H1 (cell line): ENCODE measurements at regions not wholly inside any gene's neighbourhood (a gene's known extent, or its start where the extent isn't known, plus 50 kb on each side); places are given as distances from the start of the nearest gene placed in this dataset.

Experiments
- CTCF ChIA-PET: fragments of 300-600 bp; sonication (Branson Sonifier 250); formaldehyde crosslinking; loops from one replicate; lab custom pipeline; 2021; ENCODE audit not compliant: partially characterized antibody; lab: Charles Lee
- POLR2A ChIA-PET: fragments of 300-600 bp; sonication (Branson Sonifier 250); formaldehyde crosslinking; loops from one replicate; lab custom pipeline; 2021; ENCODE audit warnings: inconsistent platforms; ENCODE audit not compliant: partially characterized antibody; lab: Charles Lee
- DNase-seq, 2 experiments: peaks; one replicate each; pipeline versions ENCODE4 v3.0.0 to v3.0.0-alpha.2; 2010 to 2022; ENCODE audit warnings: low spot score in 2 of 2, low read depth in 1 of 2, mixed read lengths in 1 of 2
- FAIRE-seq: peaks from 2 replicates; lab custom pipeline; 2011; peaks lifted over from hg19 to GRCh38; lab: Jason Lieb, UNC
- H2AFZ ChIP-seq: 2 replicates; pipeline ENCODE4 v1.8.1; 2012; ENCODE audit warnings: low read length, inconsistent platforms
- H2AK5ac ChIP-seq: 2 replicates; pipeline ENCODE4 v1.6.1; 2013; ENCODE audit warnings: low read depth, low read length
- H2BK120ac ChIP-seq: replicated peaks from 2 replicates; pipeline ENCODE3; 2013; ENCODE audit warnings: low read depth, low read length, inconsistent platforms
- H2BK12ac ChIP-seq: 2 replicates; pipeline ENCODE4 v1.6.1; 2013; ENCODE audit warnings: low read depth, low read length
- H2BK15ac ChIP-seq: 2 replicates; pipeline ENCODE4 v1.6.1; 2013; ENCODE audit warnings: low read length
- H2BK20ac ChIP-seq: 2 replicates; pipeline ENCODE4 v1.6.1; 2013; ENCODE audit warnings: low read length
- H2BK5ac ChIP-seq: 2 replicates; pipeline ENCODE4 v1.6.1; 2013; ENCODE audit warnings: low read depth, low read length
- H3K14ac ChIP-seq: 2 replicates; pipeline ENCODE4 v1.6.1; 2013; ENCODE audit warnings: inconsistent platforms; ENCODE audit not compliant: insufficient read length
- H3K18ac ChIP-seq: 2 replicates; pipeline ENCODE4 v1.6.1; 2013; ENCODE audit warnings: low read length; ENCODE audit errors: extremely low read depth
- H3K23ac ChIP-seq: 2 replicates; pipeline ENCODE4 v1.6.1; 2013; ENCODE audit warnings: inconsistent platforms; ENCODE audit not compliant: insufficient read length
- H3K23me2 ChIP-seq: 2 replicates; pipeline ENCODE4 v1.6.1; 2013; ENCODE audit warnings: low read depth, low read length
- H3K27ac ChIP-seq: 2 replicates; pipeline ENCODE4 v1.6.1; 2011; ENCODE audit warnings: low read depth, low read length, inconsistent platforms
- H3K27me3 ChIP-seq, 4 experiments: replicated peaks in 1 of 4; 1 replicate in 1 of 4; 2 replicates in 3 of 4; pipeline versions ENCODE4 v1.6.1 to v1.8.1; 2011 to 2013; ENCODE audit warnings: low read length in 3 of 4, mild to moderate bottlenecking in 3 of 4, inconsistent platforms in 2 of 4, mixed read lengths in 2 of 4, moderate library complexity in 1 of 4; ENCODE audit not compliant: control insufficient read depth in 3 of 4, insufficient read depth in 3 of 4; ENCODE audit errors: extremely low read depth in 1 of 4
- H3K36me3 ChIP-seq, 4 experiments: 2 replicates each; pipeline versions ENCODE4 v1.6.1 to v1.8.1; 2011 to 2013; ENCODE audit warnings: mild to moderate bottlenecking in 4 of 4, low read length in 3 of 4, moderate library complexity in 2 of 4, control low read depth in 1 of 4, inconsistent platforms in 1 of 4; ENCODE audit not compliant: insufficient read depth in 4 of 4, control insufficient read depth in 2 of 4
- H3K4ac ChIP-seq: replicated peaks from 2 replicates; pipeline ENCODE3; 2013; ENCODE audit warnings: low read length, low read depth, mixed read lengths, inconsistent platforms; ENCODE audit not compliant: insufficient read length
- H3K4me1 ChIP-seq, 4 experiments: replicated peaks in 1 of 4; 1 replicate in 1 of 4; 2 replicates in 3 of 4; pipeline versions ENCODE4 v1.6.1 to v1.8.1; 2011 to 2013; ENCODE audit warnings: low read length in 3 of 4, inconsistent platforms in 2 of 4, mixed read lengths in 1 of 4; ENCODE audit not compliant: insufficient read depth in 4 of 4, control insufficient read depth in 3 of 4
- H3K4me2 ChIP-seq, 2 experiments: 2 replicates each; pipeline versions ENCODE4 v1.6.1 to v1.8.1; 2011 to 2013; ENCODE audit warnings: low read depth in 2 of 2, low read length in 2 of 2, control low read depth in 1 of 2, inconsistent platforms in 1 of 2, mild to moderate bottlenecking in 1 of 2; ENCODE audit not compliant: insufficient read depth in 1 of 2
- H3K4me3 ChIP-seq, 4 experiments: fragments of 200-600, 300-600 bp in 1 of 4; sonication (generic), shearing (Covaris generic), sonication (Bioruptor Twin) in 1 of 4; 2 replicates each; pipeline versions ENCODE4 v1.5.1 to v1.8.1; 2011 to 2016; ENCODE audit warnings: low read length in 4 of 4, low read depth in 3 of 4, control low read depth in 2 of 4, inconsistent platforms in 2 of 4, mild to moderate bottlenecking in 2 of 4, mixed read lengths in 1 of 4, moderate library complexity in 1 of 4; ENCODE audit not compliant: insufficient read depth in 2 of 4; ENCODE audit errors: extremely low read depth in 1 of 4
- H3K56ac ChIP-seq: replicated peaks from 2 replicates; pipeline ENCODE3; 2013; ENCODE audit warnings: low read depth, mild to moderate bottlenecking, mixed read lengths, low read length, inconsistent platforms; ENCODE audit not compliant: insufficient read length
- H3K79me1 ChIP-seq: 2 replicates; pipeline ENCODE4 v1.6.1; 2013; ENCODE audit warnings: low read depth, low read length, control low read depth
- H3K79me2 ChIP-seq, 2 experiments: 2 replicates each; pipeline versions ENCODE4 v1.6.1 to v1.8.1; 2012 to 2013; ENCODE audit warnings: low read length in 2 of 2, mild to moderate bottlenecking in 2 of 2, inconsistent platforms in 1 of 2; ENCODE audit not compliant: insufficient read depth in 2 of 2, control insufficient read depth in 1 of 2
- H3K9ac ChIP-seq, 4 experiments: replicated peaks in 1 of 4; 1 replicate in 1 of 4; 2 replicates in 3 of 4; pipeline versions ENCODE4 v1.6.1 to v1.8.1; 2011 to 2013; ENCODE audit warnings: low read depth in 3 of 4, low read length in 3 of 4, control low read depth in 2 of 4, mild to moderate bottlenecking in 2 of 4, moderate library complexity in 2 of 4, inconsistent platforms in 1 of 4; ENCODE audit errors: extremely low read depth in 1 of 4
- H3K9me3 ChIP-seq, 2 experiments: 2 replicates each; pipeline versions ENCODE4 v1.6.1 to v1.8.1; 2012 to 2013; ENCODE audit warnings: mild to moderate bottlenecking in 2 of 2, moderate library complexity in 2 of 2, control low read depth in 1 of 2, inconsistent platforms in 1 of 2, low read depth in 1 of 2, low read length in 1 of 2, mixed read lengths in 1 of 2; ENCODE audit not compliant: insufficient read depth in 2 of 2
- H4K20me1 ChIP-seq, 2 experiments: replicated peaks in 1 of 2; 2 replicates each; pipeline versions ENCODE3 to v1.8.1; 2011 to 2013; ENCODE audit warnings: inconsistent platforms in 2 of 2, low read length in 2 of 2, mild to moderate bottlenecking in 1 of 2; ENCODE audit not compliant: insufficient read depth in 2 of 2, control insufficient read depth in 1 of 2
- H4K5ac ChIP-seq: 2 replicates; pipeline ENCODE4 v1.6.1; 2013; ENCODE audit warnings: low read length, low read depth, mixed read lengths, inconsistent platforms; ENCODE audit not compliant: insufficient read length
- H4K8ac ChIP-seq: 2 replicates; pipeline ENCODE4 v1.8.0; 2013; ENCODE audit warnings: mild to moderate bottlenecking, moderate library complexity, low read length, inconsistent platforms; ENCODE audit not compliant: insufficient read depth; ENCODE audit errors: extremely low read depth
- H4K91ac ChIP-seq: replicated peaks from 2 replicates; pipeline ENCODE3; 2013; ENCODE audit warnings: low read length, mixed read lengths, inconsistent platforms; ENCODE audit not compliant: insufficient read length
- BACH1 ChIP-seq: IDR thresholded peaks from 2 replicates; pipeline ENCODE4 v1.6.1; 2012; ENCODE audit warnings: low read length, improper control_type of control experiment
- GABPA ChIP-seq: IDR thresholded peaks from 2 replicates; pipeline ENCODE4 v1.6.1; 2011; ENCODE audit warnings: mild to moderate bottlenecking, low read length, moderate library complexity, borderline replicate concordance; ENCODE audit not compliant: insufficient read depth
- NRF1 ChIP-seq: IDR thresholded peaks from 2 replicates; pipeline ENCODE4 v1.6.1; 2011; ENCODE audit warnings: mild to moderate bottlenecking, low read depth, low read length, improper control_type of control experiment
- POLR2AphosphoS5 ChIP-seq: IDR thresholded peaks from 2 replicates; pipeline ENCODE4 v1.6.1; 2011; ENCODE audit warnings: low read depth, low read length
- RAD21 ChIP-seq, 2 experiments: IDR thresholded peaks in 1 of 2; conservative IDR thresholded peaks in 1 of 2; 2 replicates each; pipeline ENCODE4 v1.6.1; 2011; ENCODE audit warnings: low read depth in 2 of 2, low read length in 2 of 2, improper control_type of control experiment in 1 of 2, inconsistent platforms in 1 of 2, mild to moderate bottlenecking in 1 of 2, moderate library complexity in 1 of 2
- SP4 ChIP-seq: IDR thresholded peaks from 2 replicates; pipeline ENCODE4 v1.6.1; 2012; ENCODE audit warnings: low read length, inconsistent platforms
- TAF1 ChIP-seq: IDR thresholded peaks from 2 replicates; pipeline ENCODE4 v1.6.1; 2011; ENCODE audit warnings: mild to moderate bottlenecking, low read depth, low read length
- TBP ChIP-seq: IDR thresholded peaks from 2 replicates; pipeline ENCODE4 v1.6.1; 2011; ENCODE audit warnings: low read depth, low read length, improper control_type of control experiment
- WGBS, 2 experiments: shearing (Covaris generic) in 1 of 2; methylation state at CpG; one replicate each; pipeline versions ENCODE4 v1.1.6 to v1.1.7; 2013 to 2015; ENCODE audit warnings: low lambda C conversion rate in 2 of 2, mixed read lengths in 2 of 2, inconsistent platforms in 1 of 2, low coverage in 1 of 2, missing lambda C conversion rate in 1 of 2; ENCODE audit not compliant: insufficient replicate concordance in 2 of 2, insufficient coverage in 1 of 2, insufficient read length in 1 of 2; ENCODE audit errors: extremely low coverage in 1 of 2, missing lambda C conversion rate in 1 of 2; 5-methylcytosine and 5-hydroxymethylcytosine counted together
- TF ChIP-seq, protein P1 (sequence below): IDR thresholded peaks from 2 replicates; pipeline ENCODE4 v1.6.1; 2011; ENCODE audit warnings: low read depth, mild to moderate bottlenecking, low read length; ENCODE audit not compliant: insufficient read depth
- TF ChIP-seq, protein P2 (sequence below): IDR thresholded peaks from 2 replicates; pipeline ENCODE4 v1.6.1; 2011; ENCODE audit warnings: low read length, improper control_type of control experiment
- TF ChIP-seq, protein P3 (sequence below): IDR thresholded peaks from 2 replicates; pipeline ENCODE4 v1.6.1; 2012; ENCODE audit warnings: low read length, inconsistent platforms

- FAIRE-seq (no peak), DNase-seq (no peak)
- Histone ChIP-seq H3K9me3 (peaks cover 0 to 5% of the 10 kb centered on the region in 2 experiments; a peak in 1 of 4 replicates), H3K4ac (no peak overlapping the region), H3K23me2 (no peaks in the 10 kb centered on the region), H3K18ac (no peak overlapping the region), H2BK15ac (no peak overlapping the region), H4K91ac (no peak overlapping the region), H2BK120ac (no peak overlapping the region), H3K27ac (no peak overlapping the region), H3K4me3 (no peak overlapping the region), H2BK20ac (no peak overlapping the region), H3K79me1 (no peaks in the 10 kb centered on the region), H3K36me3 (no peaks in the 10 kb centered on the region), H3K4me1 (peaks cover 0 to 6% (median 3%) of the 10 kb centered on the region in 4 experiments; a peak in 3 of 7 replicates), H3K14ac (no peak overlapping the region), H4K20me1 (no peaks in the 10 kb centered on the region), H3K4me2 (no peak overlapping the region), H3K9ac (no peak overlapping the region), H4K5ac (no peak overlapping the region), H2BK12ac (peak overlapping the region; percentile 35; the same call in 1 of the 2 replicates), H2BK5ac (no peak overlapping the region), H3K79me2 (no peaks in the 10 kb centered on the region), H3K23ac (no peak overlapping the region), H2AK5ac (no peak overlapping the region), H4K8ac (no peak overlapping the region), H3K27me3 (no peaks in the 10 kb centered on the region), H3K56ac (no peak overlapping the region), H2AFZ (no peak overlapping the region)
- ChIA-PET CTCF (interaction anchor here (0.6 to 1.3 kb wide), 2 partner anchors 210 to 216 kb away, joined by 3 read pairs; no protein-coding TSS in a partner anchor), POLR2A (no interaction called here)
- WGBS, 2 experiments, result 100% methylated on average over 1 of the region's 1 CpG; no CpG with 5 or more reads in 1 of the 2 experiments
- no peak for TF ChIP-seq TAF1
- TF ChIP-seq, protein P1, sequence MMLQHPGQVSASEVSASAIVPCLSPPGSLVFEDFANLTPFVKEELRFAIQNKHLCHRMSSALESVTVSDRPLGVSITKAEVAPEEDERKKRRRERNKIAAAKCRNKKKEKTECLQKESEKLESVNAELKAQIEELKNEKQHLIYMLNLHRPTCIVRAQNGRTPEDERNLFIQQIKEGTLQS, result no peak
- no peak for TF ChIP-seq GABPA
- TF ChIP-seq NRF1, result no peak
- TF ChIP-seq RAD21 (IDR thresholded peaks at IDR 0.05 in 1 of 2, conservative IDR thresholded peaks at IDR 0.05 in 1 of 2; ENCODE audit: low read depth in 2 of 2, low read length in 2 of 2), result no peak
- TF ChIP-seq, protein P2, sequence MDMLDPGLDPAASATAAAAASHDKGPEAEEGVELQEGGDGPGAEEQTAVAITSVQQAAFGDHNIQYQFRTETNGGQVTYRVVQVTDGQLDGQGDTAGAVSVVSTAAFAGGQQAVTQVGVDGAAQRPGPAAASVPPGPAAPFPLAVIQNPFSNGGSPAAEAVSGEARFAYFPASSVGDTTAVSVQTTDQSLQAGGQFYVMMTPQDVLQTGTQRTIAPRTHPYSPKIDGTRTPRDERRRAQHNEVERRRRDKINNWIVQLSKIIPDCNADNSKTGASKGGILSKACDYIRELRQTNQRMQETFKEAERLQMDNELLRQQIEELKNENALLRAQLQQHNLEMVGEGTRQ, result no peak
- TF ChIP-seq TBP, result no peak
- TF ChIP-seq, protein P3, sequence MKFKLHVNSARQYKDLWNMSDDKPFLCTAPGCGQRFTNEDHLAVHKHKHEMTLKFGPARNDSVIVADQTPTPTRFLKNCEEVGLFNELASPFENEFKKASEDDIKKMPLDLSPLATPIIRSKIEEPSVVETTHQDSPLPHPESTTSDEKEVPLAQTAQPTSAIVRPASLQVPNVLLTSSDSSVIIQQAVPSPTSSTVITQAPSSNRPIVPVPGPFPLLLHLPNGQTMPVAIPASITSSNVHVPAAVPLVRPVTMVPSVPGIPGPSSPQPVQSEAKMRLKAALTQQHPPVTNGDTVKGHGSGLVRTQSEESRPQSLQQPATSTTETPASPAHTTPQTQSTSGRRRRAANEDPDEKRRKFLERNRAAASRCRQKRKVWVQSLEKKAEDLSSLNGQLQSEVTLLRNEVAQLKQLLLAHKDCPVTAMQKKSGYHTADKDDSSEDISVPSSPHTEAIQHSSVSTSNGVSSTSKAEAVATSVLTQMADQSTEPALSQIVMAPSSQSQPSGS, result no peak
- TF ChIP-seq BACH1, result no peak
- no peak for TF ChIP-seq SP4
- no peak for TF ChIP-seq POLR2AphosphoS5
Measured at GRCh38 chr4:151953312-151953711, 192.5 kb upstream of the GATB start.
